ENCODE measurements at regions not wholly inside any gene's neighbourhood (a gene's known extent, or its start where the extent isn't known, plus 50 kb on each side); places are given as distances from the start of the nearest gene placed in this dataset.

- no peak for TF ChIP-seq EZH2 (IDR thresholded peaks at IDR 0.05; ENCODE audit: borderline replicate concordance, insufficient read depth, low read depth, low read length, poor library complexity, severe bottlenecking)
- TF ChIP-seq, protein P1, sequence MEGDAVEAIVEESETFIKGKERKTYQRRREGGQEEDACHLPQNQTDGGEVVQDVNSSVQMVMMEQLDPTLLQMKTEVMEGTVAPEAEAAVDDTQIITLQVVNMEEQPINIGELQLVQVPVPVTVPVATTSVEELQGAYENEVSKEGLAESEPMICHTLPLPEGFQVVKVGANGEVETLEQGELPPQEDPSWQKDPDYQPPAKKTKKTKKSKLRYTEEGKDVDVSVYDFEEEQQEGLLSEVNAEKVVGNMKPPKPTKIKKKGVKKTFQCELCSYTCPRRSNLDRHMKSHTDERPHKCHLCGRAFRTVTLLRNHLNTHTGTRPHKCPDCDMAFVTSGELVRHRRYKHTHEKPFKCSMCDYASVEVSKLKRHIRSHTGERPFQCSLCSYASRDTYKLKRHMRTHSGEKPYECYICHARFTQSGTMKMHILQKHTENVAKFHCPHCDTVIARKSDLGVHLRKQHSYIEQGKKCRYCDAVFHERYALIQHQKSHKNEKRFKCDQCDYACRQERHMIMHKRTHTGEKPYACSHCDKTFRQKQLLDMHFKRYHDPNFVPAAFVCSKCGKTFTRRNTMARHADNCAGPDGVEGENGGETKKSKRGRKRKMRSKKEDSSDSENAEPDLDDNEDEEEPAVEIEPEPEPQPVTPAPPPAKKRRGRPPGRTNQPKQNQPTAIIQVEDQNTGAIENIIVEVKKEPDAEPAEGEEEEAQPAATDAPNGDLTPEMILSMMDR (IDR thresholded peaks at IDR 0.05), result no peak
Observed at GRCh38 chr2:62315476-62315875, 119.6 kb downstream of the B3GNT2 start.

All from B cell (primary cell).